CD4-positive, alpha-beta T cell (primary cell): ENCODE measurements at regions not wholly inside any gene's neighbourhood (a gene's known extent, or its start where the extent isn't known, plus 50 kb on each side); places are given as distances from the start of the nearest gene placed in this dataset.

ENCODE experiments used
- ATAC-seq: fragments of 200-7000 bp; cut with Tn5 transposase; one replicate; pipeline ENCODE4 v1.10.0; 2022; ENCODE audit warnings: mild to moderate bottlenecking; ENCODE audit not compliant: poor library complexity
- CTCF ChIA-PET: fragments of 350-600 bp; sonication (Branson Sonifier 250); formaldehyde crosslinking; loops from one replicate; lab custom pipeline; 2021; ENCODE audit warnings: antibody characterized with exemption, inconsistent platforms; lab: Charles Lee
- POLR2A ChIA-PET: fragments of 350-600 bp; sonication (Branson Sonifier 250); formaldehyde crosslinking; loops from one replicate; lab custom pipeline; 2021; ENCODE audit warnings: antibody characterized with exemption, inconsistent platforms; lab: Charles Lee
- DNase-seq, 14 experiments: peaks; one replicate each; pipeline ENCODE4 v3.0.0-alpha.2; 2013 to 2020; ENCODE audit warnings: mixed read lengths in 2 of 14
- H3K27ac ChIP-seq, 2 donors: one replicate each; pipeline versions ENCODE4 v1.5.1 to v1.7.0; 2013; ENCODE audit warnings: low read length in 2 of 2, low read depth in 1 of 2, mild to moderate bottlenecking in 1 of 2
- H3K27me3 ChIP-seq, 2 experiments: 1 replicate in 1 of 2; 2 replicates in 1 of 2; pipeline versions ENCODE4 v1.6.1 to v1.7.0; 2013; ENCODE audit warnings: low read length in 2 of 2, control low read depth in 1 of 2, mild to moderate bottlenecking in 1 of 2, moderate library complexity in 1 of 2; ENCODE audit not compliant: insufficient read depth in 2 of 2, control insufficient read depth in 1 of 2
- H3K36me3 ChIP-seq: one replicate; pipeline ENCODE4 v1.6.1; 2013; ENCODE audit warnings: low read length, control low read depth; ENCODE audit not compliant: insufficient read depth
- H3K4me1 ChIP-seq: one replicate; pipeline ENCODE4 v1.6.1; 2013; ENCODE audit warnings: low read length, control low read depth; ENCODE audit not compliant: insufficient read depth
- H3K4me3 ChIP-seq: one replicate; pipeline ENCODE4 v1.5.1; 2013; ENCODE audit warnings: mild to moderate bottlenecking, low read length, moderate library complexity
- H3K9me3 ChIP-seq, 2 experiments: 1 replicate in 1 of 2; 2 replicates in 1 of 2; pipeline versions ENCODE4 v1.6.1 to v1.7.0; 2013; ENCODE audit warnings: low read length in 2 of 2, mild to moderate bottlenecking in 2 of 2, control low read depth in 1 of 2, moderate library complexity in 1 of 2; ENCODE audit not compliant: control insufficient read depth in 1 of 2, insufficient read depth in 1 of 2
- H3K27ac Mint-ChIP-seq: one replicate; pipeline ENCODE4 v1.8.0; 2020; ENCODE audit warnings: mixed read lengths
- H3K27me3 Mint-ChIP-seq: one replicate; pipeline ENCODE4 v1.8.0; 2021; ENCODE audit warnings: mixed read lengths
- H3K36me3 Mint-ChIP-seq: one replicate; pipeline ENCODE4 v1.8.0; 2021; ENCODE audit warnings: low read depth, mixed read lengths
- H3K4me1 Mint-ChIP-seq: one replicate; pipeline ENCODE4 v1.8.0; 2021; ENCODE audit warnings: low read depth, mixed read lengths
- H3K4me3 Mint-ChIP-seq: one replicate; pipeline ENCODE4 v1.8.0; 2020; ENCODE audit warnings: mild to moderate bottlenecking, mixed read lengths
- H3K9me3 Mint-ChIP-seq: one replicate; pipeline ENCODE4 v1.8.0; 2020; ENCODE audit warnings: mixed read lengths
- CTCF ChIP-seq: fragments of 200-600 bp; IDR thresholded peaks from one replicate; pipeline ENCODE4 v1.8.0; 2022; ENCODE audit warnings: antibody characterized with exemption, mild to moderate bottlenecking
- intact Hi-C, 2 experiments: fragments of 100-400 bp; cut with DNase I in 1 of 2; cut with micrococcal nuclease in 1 of 2; formaldehyde crosslinking; loops; one replicate each; pipeline versions ENCODE4 v1.15.1 to v1.9.0; 2023 to 2025; cut with DNase I, micrococcal nuclease

GRCh38 chr5:22968386-22968785 lies 115.2 kb upstream of the CDH12 start:
- Histone ChIP-seq H3K36me3 (no peaks in the 10 kb centered on the region), H3K4me3 (no peak overlapping the region), H3K9me3 (peaks cover 0 to 16% of the 10 kb centered on the region in 2 experiments), H3K27ac (no peak overlapping the region), H3K27me3 (no peaks in the 10 kb centered on the region), H3K4me1 (no peaks in the 10 kb centered on the region)
- ChIA-PET CTCF (no interaction called here), POLR2A (no interaction called here)
- no peak for ATAC-seq
- intact Hi-C loops = no loop called here
- DNase-seq = no peak
- Mint-ChIP-seq H3K9me3 (peaks cover 24% of the 10 kb centered on the region), H3K27ac (no peak overlapping the region), H3K27me3 (no peaks in the 10 kb centered on the region), H3K4me3 (no peak overlapping the region), H3K36me3 (no peaks in the 10 kb centered on the region), H3K4me1 (no peaks in the 10 kb centered on the region)
- TF ChIP-seq CTCF = no peak

DNA sequence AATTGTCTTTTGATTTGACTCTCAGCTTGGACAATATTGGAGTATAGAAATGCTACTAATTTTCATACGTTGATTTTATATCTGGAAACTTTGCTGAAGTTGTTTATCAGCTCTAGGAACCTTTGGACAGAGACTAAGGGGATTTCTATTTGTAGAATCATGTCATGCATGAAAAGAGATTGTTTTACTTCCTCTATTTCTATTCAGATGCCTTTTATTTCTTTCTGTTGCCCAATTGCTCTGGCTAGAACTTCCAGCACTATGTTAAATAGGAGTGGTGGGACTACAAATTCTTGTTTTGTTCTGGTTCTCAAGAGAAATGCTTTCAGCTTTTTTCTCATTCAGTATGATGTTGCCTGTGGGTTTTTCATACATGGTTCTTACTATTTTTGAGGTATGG lies 112.8 kb upstream of the CDH12 start:
- no peak overlapping the region for H3K27ac ChIP-seq
- Mint-ChIP-seq H3K27ac (no peak overlapping the region), H3K4me1 (no peaks in the 10 kb centered on the region), H3K9me3 (peaks cover 29% of the 10 kb centered on the region), H3K36me3 (no peaks in the 10 kb centered on the region), H3K4me3 (no peak overlapping the region), H3K27me3 (no peaks in the 10 kb centered on the region)
- H3K36me3 ChIP-seq = no peaks in the 10 kb centered on the region
- H3K4me1 ChIP-seq = no peaks in the 10 kb centered on the region
- peaks cover 0 to 17% of the 10 kb centered on the region in 2 experiments for H3K9me3 ChIP-seq
- DNase-seq (no peak), ATAC-seq (no peak)
- H3K27me3 ChIP-seq = no peaks in the 10 kb centered on the region
- TF ChIP-seq CTCF = no peak
- CTCF ChIA-PET = no interaction called here
- intact Hi-C loops = no loop called here
- no peak overlapping the region for H3K4me3 ChIP-seq
- POLR2A ChIA-PET = no interaction called here

GRCh38 chr5:22964632-22965031 lies 111.5 kb upstream of the CDH12 start:
- ChIA-PET CTCF (no interaction called here), POLR2A (no interaction called here)
- Histone ChIP-seq H3K27me3 (no peaks in the 10 kb centered on the region), H3K9me3 (peaks cover 0 to 5% of the 10 kb centered on the region in 2 experiments), H3K36me3 (no peaks in the 10 kb centered on the region), H3K27ac (no peak overlapping the region), H3K4me3 (no peak overlapping the region), H3K4me1 (no peaks in the 10 kb centered on the region)
- Mint-ChIP-seq H3K27ac (no peak overlapping the region), H3K4me1 (no peaks in the 10 kb centered on the region), H3K4me3 (no peak overlapping the region), H3K27me3 (no peaks in the 10 kb centered on the region), H3K36me3 (no peaks in the 10 kb centered on the region), H3K9me3 (peaks cover 34% of the 10 kb centered on the region)
- no peak for TF ChIP-seq CTCF
- DNase-seq = no peak
- ATAC-seq = no peak
- intact Hi-C loops = no loop called here
